ENCODE measurements at regions not wholly inside any gene's neighbourhood (a gene's known extent, or its start where the extent isn't known, plus 50 kb on each side); places are given as distances from the start of the nearest gene placed in this dataset.

DNA sequence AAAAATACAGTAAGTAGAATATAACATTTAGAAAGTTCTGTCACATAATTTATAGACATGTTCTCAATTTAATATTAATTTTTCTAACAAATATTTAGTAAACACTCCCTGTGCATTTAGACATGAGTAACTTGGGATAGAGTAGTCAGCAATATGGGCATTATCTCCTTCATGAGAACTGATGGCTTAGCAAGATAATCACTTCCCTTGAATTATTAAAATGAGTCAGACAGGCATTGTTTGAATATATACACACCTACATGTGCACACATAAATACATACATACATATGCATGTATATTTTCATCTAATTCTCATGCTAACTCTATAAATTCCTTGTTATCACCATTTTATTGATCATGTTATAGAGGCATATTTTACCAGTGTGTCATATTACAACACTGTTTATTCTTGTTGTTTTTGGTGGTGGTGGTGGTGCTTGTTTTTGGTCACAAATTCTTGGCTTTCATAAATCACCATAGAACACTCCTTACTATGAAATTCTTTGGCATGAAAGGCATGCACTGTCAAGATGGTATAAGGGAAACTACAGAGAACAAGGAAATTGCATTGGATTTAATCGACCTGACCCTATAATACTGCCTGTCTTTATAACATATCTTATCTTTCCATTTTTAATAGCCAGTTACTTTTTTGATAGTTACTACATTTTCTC lies 434.5 kb upstream of the MANEA start:
- H2AFZ ChIP-seq (ENCODE audit: low read length) = no peak overlapping the region
- no peaks in the 10 kb centered on the region for H3K79me2 ChIP-seq (ENCODE audit: insufficient read depth, low read depth, low read length)
- H3K4me1 ChIP-seq (ENCODE audit: insufficient read depth, low read length, poor library complexity, severe bottlenecking) = no peaks in the 10 kb centered on the region
- H3K36me3 ChIP-seq (ENCODE audit: insufficient read depth, low read length) = no peaks in the 10 kb centered on the region
- H3K9me3 ChIP-seq (ENCODE audit: low read length) = no peaks in the 10 kb centered on the region
- ChIA-PET POLR2A (interaction anchor here (2.1 kb wide), 1 partner anchor 11 kb away, joined by 8 read pairs; no protein-coding TSS in a partner anchor), CTCF (ENCODE audit: unreplicated experiment) (no interaction called here)
- intact Hi-C loops (cut with micrococcal nuclease; ENCODE audit: unreplicated experiment) = no loop called here
- H3K4me3 ChIP-seq (ENCODE audit: low read depth, low read length, poor library complexity, severe bottlenecking) = no peak overlapping the region
- no peak overlapping the region for H3K27ac ChIP-seq (ENCODE audit: low read depth, low read length, poor library complexity, severe bottlenecking)
- H4K20me1 ChIP-seq (ENCODE audit: insufficient read depth, low read length) = no peaks in the 10 kb centered on the region
- BruUV-seq (replicated peaks) = no TSS peak
- TF ChIP-seq EZH2phosphoT487 (IDR thresholded peaks at IDR 0.05; ENCODE audit: borderline replicate concordance, low read depth, low read length) = no peak
- TF ChIP-seq, protein P1, sequence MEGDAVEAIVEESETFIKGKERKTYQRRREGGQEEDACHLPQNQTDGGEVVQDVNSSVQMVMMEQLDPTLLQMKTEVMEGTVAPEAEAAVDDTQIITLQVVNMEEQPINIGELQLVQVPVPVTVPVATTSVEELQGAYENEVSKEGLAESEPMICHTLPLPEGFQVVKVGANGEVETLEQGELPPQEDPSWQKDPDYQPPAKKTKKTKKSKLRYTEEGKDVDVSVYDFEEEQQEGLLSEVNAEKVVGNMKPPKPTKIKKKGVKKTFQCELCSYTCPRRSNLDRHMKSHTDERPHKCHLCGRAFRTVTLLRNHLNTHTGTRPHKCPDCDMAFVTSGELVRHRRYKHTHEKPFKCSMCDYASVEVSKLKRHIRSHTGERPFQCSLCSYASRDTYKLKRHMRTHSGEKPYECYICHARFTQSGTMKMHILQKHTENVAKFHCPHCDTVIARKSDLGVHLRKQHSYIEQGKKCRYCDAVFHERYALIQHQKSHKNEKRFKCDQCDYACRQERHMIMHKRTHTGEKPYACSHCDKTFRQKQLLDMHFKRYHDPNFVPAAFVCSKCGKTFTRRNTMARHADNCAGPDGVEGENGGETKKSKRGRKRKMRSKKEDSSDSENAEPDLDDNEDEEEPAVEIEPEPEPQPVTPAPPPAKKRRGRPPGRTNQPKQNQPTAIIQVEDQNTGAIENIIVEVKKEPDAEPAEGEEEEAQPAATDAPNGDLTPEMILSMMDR (conservative IDR thresholded peaks at IDR 0.05; ENCODE audit: low read length) = no peak
- H3K9me2 ChIP-seq (ENCODE audit: insufficient read depth, low read length) = no peaks in the 10 kb centered on the region
- DNase-seq (ENCODE audit: low spot score) = no peak
- H3K4me2 ChIP-seq (ENCODE audit: low read length) = no peak overlapping the region

- H2AFZ ChIP-seq (ENCODE audit: low read length) = no peak overlapping the region
- intact Hi-C loops (cut with micrococcal nuclease; ENCODE audit: unreplicated experiment) = no loop called here
- no peak overlapping the region for H3K4me3 ChIP-seq (ENCODE audit: low read depth, low read length, poor library complexity, severe bottlenecking)
- POLR2A ChIA-PET = interaction anchor here (0.7 kb wide), 1 partner anchor 694 kb away, joined by 3 read pairs; no protein-coding TSS in a partner anchor
- BruUV-seq (replicated peaks) = no TSS peak
- no peaks in the 10 kb centered on the region for H3K9me3 ChIP-seq (ENCODE audit: low read length)
- CTCF ChIA-PET (ENCODE audit: unreplicated experiment) = no interaction called here
- DNase-seq (ENCODE audit: low spot score) = no peak
- no peaks in the 10 kb centered on the region for H3K79me2 ChIP-seq (ENCODE audit: insufficient read depth, low read depth, low read length)
- H3K4me1 ChIP-seq (ENCODE audit: insufficient read depth, low read length, poor library complexity, severe bottlenecking) = no peaks in the 10 kb centered on the region
- H3K36me3 ChIP-seq (ENCODE audit: insufficient read depth, low read length) = no peaks in the 10 kb centered on the region
- TF ChIP-seq EZH2phosphoT487 (IDR thresholded peaks at IDR 0.05; ENCODE audit: borderline replicate concordance, low read depth, low read length) = no peak
- TF ChIP-seq, protein P1 (conservative IDR thresholded peaks at IDR 0.05; ENCODE audit: low read length) = no peak
- H3K27ac ChIP-seq (ENCODE audit: low read depth, low read length, poor library complexity, severe bottlenecking) = no peak overlapping the region
- H4K20me1 ChIP-seq (ENCODE audit: insufficient read depth, low read length) = no peaks in the 10 kb centered on the region
- no peak overlapping the region for H3K4me2 ChIP-seq (ENCODE audit: low read length)
- H3K9me2 ChIP-seq (ENCODE audit: insufficient read depth, low read length) = no peaks in the 10 kb centered on the region
Measured at GRCh38 chr6:95143408-95144180, 433.7 kb upstream of the MANEA start.

DNA sequence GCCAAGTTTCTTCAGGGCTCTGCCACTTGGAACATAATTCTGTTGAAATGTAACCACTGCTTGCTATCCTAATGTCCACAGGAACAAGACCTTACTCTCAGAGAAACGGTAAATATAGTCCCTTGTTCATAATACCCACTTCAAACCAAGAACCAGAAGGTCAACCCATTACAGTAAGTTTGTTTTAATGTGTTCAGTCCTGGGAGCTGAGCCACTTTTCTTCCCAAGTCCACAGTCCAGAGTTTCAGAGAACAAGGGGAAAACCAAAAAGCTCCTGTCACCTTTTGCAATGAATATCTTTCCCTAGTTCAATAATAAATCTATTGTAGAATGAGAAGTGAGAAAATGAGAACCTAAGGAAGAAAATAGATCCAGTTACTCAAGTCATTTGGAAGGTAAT lies 431.9 kb upstream of the MANEA start:
- no peaks in the 10 kb centered on the region for H3K36me3 ChIP-seq (ENCODE audit: insufficient read depth, low read length)
- DNase-seq (ENCODE audit: low spot score) = no peak
- H3K9me2 ChIP-seq (ENCODE audit: insufficient read depth, low read length) = no peaks in the 10 kb centered on the region
- no peak overlapping the region for H3K27ac ChIP-seq (ENCODE audit: low read depth, low read length, poor library complexity, severe bottlenecking)
- H3K79me2 ChIP-seq (ENCODE audit: insufficient read depth, low read depth, low read length) = no peaks in the 10 kb centered on the region
- TF ChIP-seq EZH2phosphoT487 (IDR thresholded peaks at IDR 0.05; ENCODE audit: borderline replicate concordance, low read depth, low read length) = no peak
- TF ChIP-seq, protein P1 (conservative IDR thresholded peaks at IDR 0.05; ENCODE audit: low read length) = no peak
- POLR2A ChIA-PET = no interaction called here
- H3K4me3 ChIP-seq (ENCODE audit: low read depth, low read length, poor library complexity, severe bottlenecking) = no peak overlapping the region
- intact Hi-C loops (cut with micrococcal nuclease; ENCODE audit: unreplicated experiment) = no loop called here
- no peaks in the 10 kb centered on the region for H4K20me1 ChIP-seq (ENCODE audit: insufficient read depth, low read length)
- no peak overlapping the region for H3K4me2 ChIP-seq (ENCODE audit: low read length)
- no peak overlapping the region for H2AFZ ChIP-seq (ENCODE audit: low read length)
- CTCF ChIA-PET (ENCODE audit: unreplicated experiment) = no interaction called here
- H3K4me1 ChIP-seq (ENCODE audit: insufficient read depth, low read length, poor library complexity, severe bottlenecking) = no peaks in the 10 kb centered on the region
- H3K9me3 ChIP-seq (ENCODE audit: low read length) = no peaks in the 10 kb centered on the region
- BruUV-seq (replicated peaks) = no TSS peak

Measured in OCI-LY7 (cell line).